NCI-H1694 (cell line): ENCODE measurements at regions not wholly inside any gene's neighbourhood (a gene's known extent, or its start where the extent isn't known, plus 50 kb on each side); places are given as distances from the start of the nearest gene placed in this dataset.
"Not testable (repeated sequence)": the region's sequence is repeated elsewhere in the genome, so short reads cannot be mapped to it uniquely, and the experiment has no call there.

Source experiments
- DNase-seq: peaks from one replicate; lab custom pipeline; 2025; lab: John Stamatoyannopoulos, UW

DNA sequence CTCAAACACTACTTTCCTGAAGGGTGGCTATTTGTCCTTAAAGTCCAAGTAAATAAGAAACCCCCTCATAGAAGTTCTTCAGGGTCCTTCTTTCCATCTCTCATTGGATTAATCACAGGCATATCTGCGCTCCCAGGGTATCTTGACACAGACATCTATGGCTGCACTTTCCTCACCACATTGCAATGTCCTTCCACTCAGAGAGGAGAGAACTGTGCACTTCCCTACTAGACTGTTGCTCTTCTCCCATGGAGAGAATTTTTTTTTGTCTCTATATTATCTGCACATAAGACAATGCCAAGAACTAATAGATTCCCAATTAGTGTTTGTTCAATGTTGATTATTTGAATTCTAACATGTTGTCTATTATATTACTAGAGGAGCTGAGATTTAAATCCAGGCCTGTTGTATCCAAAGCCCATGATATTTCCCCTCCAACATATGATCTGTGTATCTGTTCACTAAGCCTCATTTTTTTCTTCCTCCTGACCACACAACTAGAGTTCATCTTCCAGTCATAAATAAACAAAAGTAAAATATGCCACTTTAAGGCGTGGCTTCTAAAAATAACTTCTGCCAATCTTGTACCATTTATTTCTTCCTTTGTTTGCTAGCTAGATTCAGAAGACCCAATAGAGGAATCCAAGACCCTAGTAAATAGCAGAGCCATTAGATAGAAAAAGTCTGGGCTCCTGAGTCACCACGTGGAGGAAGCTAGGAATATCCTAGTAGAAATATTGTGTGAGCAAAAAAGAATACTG lies 61.5 kb upstream of the FAM241A start:
- DNase-seq: no peak

DNA sequence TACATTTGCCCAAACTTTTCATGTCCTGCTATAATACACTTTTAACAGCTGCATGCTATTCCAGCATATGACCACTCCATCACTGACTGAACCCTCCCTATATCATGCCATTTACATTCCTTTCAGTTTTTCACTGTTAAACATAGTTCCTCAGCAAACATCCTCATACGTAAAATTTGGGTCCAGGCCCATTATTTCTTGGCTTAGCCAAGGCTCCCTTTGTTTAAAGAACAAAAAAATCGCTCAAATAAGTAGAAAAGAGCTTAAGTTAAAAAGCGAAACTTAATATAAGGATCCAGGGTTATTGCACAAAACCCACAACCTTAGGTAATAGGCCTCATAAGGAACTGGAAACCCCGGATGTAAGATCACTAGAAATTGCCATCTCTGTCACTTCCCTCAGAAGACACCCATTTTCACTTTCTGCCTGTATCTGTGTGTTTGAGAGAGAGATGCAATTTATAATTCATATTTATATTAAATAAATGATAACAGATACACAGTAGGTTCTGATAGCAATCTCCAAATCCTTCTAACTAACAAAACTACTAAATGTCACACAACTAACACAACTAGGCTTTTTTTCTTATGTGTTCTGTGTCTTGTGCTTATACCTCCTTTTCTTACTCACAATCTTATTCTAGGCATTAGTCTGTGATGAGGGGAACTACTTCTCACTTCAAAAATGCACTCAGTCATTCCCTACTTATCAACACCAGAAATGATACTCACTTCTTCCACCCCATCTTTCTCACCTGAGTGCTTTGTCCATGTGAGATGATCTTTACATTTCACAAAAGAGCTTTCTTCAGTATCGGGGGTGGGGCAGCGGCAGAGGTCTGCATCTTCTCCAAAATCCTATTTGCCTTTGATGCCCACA lies 59.9 kb upstream of the FAM241A start:
- DNase-seq: no peak

GRCh38 chr4:112086036-112086434 lies 59.2 kb upstream of the FAM241A start:
- DNase-seq: no peak

DNA sequence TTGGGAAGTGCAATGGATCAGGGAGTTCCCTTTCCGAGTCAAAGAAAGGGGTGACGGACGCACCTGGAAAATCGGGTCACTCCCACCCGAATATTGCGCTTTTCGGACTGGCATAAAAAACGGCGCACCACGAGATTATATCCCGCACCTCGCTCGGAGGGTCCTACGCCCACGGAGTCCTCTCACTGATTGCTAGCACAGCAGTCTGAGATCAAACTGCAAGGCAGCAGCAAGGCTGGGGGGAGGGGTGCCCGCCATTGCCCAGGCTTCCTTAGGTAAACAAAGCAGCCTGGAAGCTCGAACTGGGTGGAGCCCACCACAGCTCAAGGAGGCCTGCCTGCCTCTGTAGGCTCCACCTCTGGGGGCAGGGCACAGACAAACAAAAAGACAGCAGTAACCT lies 58.6 kb upstream of the FAM241A start:
- not testable (repeated sequence) for DNase-seq

DNA sequence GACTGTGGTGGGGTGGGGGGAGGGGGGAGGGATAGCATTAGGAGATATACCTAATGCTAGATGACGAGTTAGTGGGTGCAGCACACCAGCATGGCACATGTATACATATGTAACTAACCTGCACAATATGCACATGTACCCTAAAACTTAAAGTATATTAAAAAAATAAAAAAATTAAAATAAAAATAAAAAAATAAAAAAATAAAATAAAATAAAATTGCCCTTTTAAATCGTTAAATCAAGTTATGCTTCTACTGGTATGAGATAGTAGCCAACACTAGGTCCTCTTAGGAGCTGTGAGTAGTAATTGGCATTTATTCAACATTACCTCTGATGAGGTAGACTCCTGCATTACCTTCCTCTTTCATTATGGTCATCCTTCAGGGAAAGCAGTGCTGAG lies 52.9 kb upstream of the FAM241A start:
- not testable (repeated sequence) for DNase-seq

- no peak for DNase-seq
Measured at GRCh38 chr4:112093636-112094202, 51.5 kb upstream of the FAM241A start.

DNA sequence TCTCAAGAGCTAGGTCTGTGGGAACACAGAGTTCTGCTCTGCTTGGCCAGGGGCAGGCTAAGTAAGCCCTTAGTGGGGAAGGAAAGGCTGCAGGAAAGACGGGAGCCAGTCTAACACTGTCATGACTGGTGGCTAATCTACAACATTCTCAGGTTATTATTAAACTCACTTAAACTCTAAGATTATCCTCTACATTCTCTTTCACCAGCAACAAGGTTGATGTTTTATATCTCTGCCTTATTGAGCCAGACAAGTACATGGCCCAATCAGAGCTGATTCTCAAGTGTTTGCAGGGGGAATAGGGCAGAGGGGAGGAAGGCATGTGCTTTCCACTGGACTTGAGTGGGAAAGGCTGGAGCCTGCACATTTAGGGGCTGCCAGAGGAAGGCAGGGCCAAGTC lies 50.9 kb upstream of the FAM241A start:
- DNase-seq: no peak
